HG02588 (cell line): ENCODE measurements at regions not wholly inside any gene's neighbourhood (a gene's known extent, or its start where the extent isn't known, plus 50 kb on each side); places are given as distances from the start of the nearest gene placed in this dataset.
"Not testable (repeated sequence)": the region's sequence is repeated elsewhere in the genome, so short reads cannot be mapped to it uniquely, and the experiment has no call there.

Source experiments
- ATAC-seq: cut with Tn5 transposase; IDR thresholded peaks from one replicate; pipeline ENCODE4 v1.9.1; 2021; ENCODE audit warnings: mild to moderate bottlenecking, moderate library complexity; ENCODE audit not compliant: unreplicated experiment

GRCh38 chr6:164344801-164345291 is 930.3 kb downstream of the QKI start:
- ATAC-seq = no peak

- not testable (repeated sequence) for ATAC-seq
Observed at GRCh38 chr6:164339442-164339841, 924.9 kb downstream of the QKI start.

GRCh38 chr6:164337925-164338397 is 923.4 kb downstream of the QKI start:
- ATAC-seq = no peak

GRCh38 chr6:164337024-164337924 is 922.8 kb downstream of the QKI start:
- ATAC-seq = no peak

- no peak for ATAC-seq
Observed at GRCh38 chr6:164336455-164336854, 921.9 kb downstream of the QKI start.

GRCh38 chr6:164331026-164331425 is 916.5 kb downstream of the QKI start:
- ATAC-seq = no peak

GRCh38 chr6:164325168-164325567 is 910.6 kb downstream of the QKI start:
- no peak for ATAC-seq

- no peak for ATAC-seq
Observed at GRCh38 chr6:164322533-164322932, 908.0 kb downstream of the QKI start.

- no peak for ATAC-seq
Observed at GRCh38 chr6:164321297-164321696, 906.8 kb downstream of the QKI start.

GRCh38 chr6:164315376-164315775 is 900.9 kb downstream of the QKI start:
- ATAC-seq = no peak

GRCh38 chr6:164308339-164308738 is 893.8 kb downstream of the QKI start:
- ATAC-seq = no peak

GRCh38 chr6:164303102-164303964 is 888.8 kb downstream of the QKI start:
- ATAC-seq = no peak

GRCh38 chr6:164296411-164296810 is 881.9 kb downstream of the QKI start:
- no peak for ATAC-seq

GRCh38 chr6:164294047-164294784 is 879.7 kb downstream of the QKI start:
- ATAC-seq = no peak

- ATAC-seq = no peak
Observed at GRCh38 chr6:164291224-164291623, 876.7 kb downstream of the QKI start.

GRCh38 chr6:164290101-164290500 is 875.6 kb downstream of the QKI start:
- ATAC-seq = no peak

- ATAC-seq = no peak
Observed at GRCh38 chr6:164286011-164286410, 871.5 kb downstream of the QKI start.

GRCh38 chr6:164283574-164283973 is 869.1 kb downstream of the QKI start:
- ATAC-seq = no peak

GRCh38 chr6:164276211-164276610 is 861.7 kb downstream of the QKI start:
- ATAC-seq = no peak

- ATAC-seq = no peak
Observed at GRCh38 chr6:164275773-164276172, 861.3 kb downstream of the QKI start.

GRCh38 chr6:164274493-164274892 is 860.0 kb downstream of the QKI start:
- no peak for ATAC-seq
